ENCODE measurements at regions not wholly inside any gene's neighbourhood (a gene's known extent, or its start where the extent isn't known, plus 50 kb on each side); places are given as distances from the start of the nearest gene placed in this dataset.

DNA sequence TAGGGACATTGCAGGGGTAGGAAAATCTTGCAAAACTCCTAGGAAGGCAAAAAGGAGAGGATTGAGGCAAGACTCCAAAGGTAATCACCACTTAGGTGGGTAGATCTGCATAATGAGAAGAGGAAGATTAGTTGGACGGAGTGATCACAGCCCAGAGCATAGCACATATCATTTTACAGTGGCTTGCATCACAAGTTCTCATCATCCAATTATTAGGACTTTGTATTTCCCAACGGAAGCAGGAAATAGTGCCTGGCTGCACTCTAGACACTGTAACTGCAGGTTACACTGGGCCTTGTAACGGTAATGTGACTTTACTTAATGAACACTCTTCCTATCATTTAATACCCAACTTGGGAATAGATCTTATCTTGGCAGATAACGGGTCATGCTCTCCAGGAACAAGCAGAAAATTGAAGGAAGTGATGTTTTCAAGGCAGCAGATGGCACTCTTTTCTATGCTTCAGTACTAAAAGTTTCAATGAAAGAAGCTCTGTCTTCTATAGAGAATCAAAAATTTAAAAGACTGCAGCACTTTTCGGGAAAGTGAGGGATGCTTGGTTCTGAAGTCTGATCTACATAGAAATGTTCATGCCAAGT, 101.9 kb upstream of the KCNMB2 start:
- H3K36me3 ChIP-seq (ENCODE audit: control insufficient read depth in 4 of 4, insufficient read depth in 3 of 4, low read depth in 1 of 4, low read length in 3 of 4), result no peaks in the 10 kb centered on the region
- H3K4me1 ChIP-seq (ENCODE audit: control insufficient read depth in 4 of 4, insufficient read depth in 4 of 4, low read length in 3 of 4), result no peaks in the 10 kb centered on the region
- H3K9ac ChIP-seq (ENCODE audit: low read depth in 1 of 2, low read length in 2 of 2), result no peak overlapping the region
- H3K4me3 ChIP-seq (ENCODE audit: low read depth in 1 of 3, low read length in 3 of 3), result no peak overlapping the region
- WGBS, result 54% methylated on average over 5 of the region's 5 CpGs
- TF ChIP-seq YY1 (IDR thresholded peaks at IDR 0.05) (no peak), RAD21 (IDR thresholded peaks at IDR 0.05) (peak in 1 of 2 donors; percentile 24)
- no peaks in the 10 kb centered on the region for H3K9me3 ChIP-seq (ENCODE audit: control insufficient read depth in 4 of 4, low read length in 3 of 4)
- DNase-seq (ENCODE audit: low spot score), result no peak
- no peaks in the 10 kb centered on the region for H3K27me3 ChIP-seq (ENCODE audit: control insufficient read depth in 4 of 4, insufficient read depth in 4 of 4, low read length in 3 of 4)
- no peak overlapping the region for H3K27ac ChIP-seq (ENCODE audit: low read depth in 1 of 2, low read length in 2 of 2)

DNA sequence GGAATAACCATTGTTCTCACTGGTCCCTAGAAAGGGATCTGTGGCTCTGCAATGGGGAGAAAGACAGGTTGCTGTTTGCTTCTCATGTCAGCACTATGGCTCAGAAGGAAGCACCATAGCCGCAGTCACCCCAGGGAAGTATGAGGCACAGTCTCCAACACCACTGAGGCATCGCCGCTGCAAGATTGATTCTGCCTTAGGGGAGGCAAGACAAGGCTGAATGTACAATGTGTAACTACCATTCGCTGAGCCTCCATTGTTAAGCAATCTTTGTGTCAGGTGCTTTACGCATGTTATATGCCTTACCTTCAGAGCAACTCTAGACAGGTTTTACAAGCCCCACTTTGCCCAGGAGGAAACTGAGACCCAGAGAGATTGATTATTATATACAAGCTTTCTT, 100.7 kb upstream of the KCNMB2 start:
- WGBS, result 90% methylated on average over 5 of the region's 5 CpGs
- H3K36me3 ChIP-seq (ENCODE audit: control insufficient read depth in 4 of 4, insufficient read depth in 3 of 4, low read depth in 1 of 4, low read length in 3 of 4), result no peaks in the 10 kb centered on the region
- H3K9ac ChIP-seq (ENCODE audit: low read depth in 1 of 2, low read length in 2 of 2), result no peak overlapping the region
- no peaks in the 10 kb centered on the region for H3K27me3 ChIP-seq (ENCODE audit: control insufficient read depth in 4 of 4, insufficient read depth in 4 of 4, low read length in 3 of 4)
- no peak overlapping the region for H3K4me3 ChIP-seq (ENCODE audit: low read depth in 1 of 3, low read length in 3 of 3)
- no peak overlapping the region for H3K27ac ChIP-seq (ENCODE audit: low read depth in 1 of 2, low read length in 2 of 2)
- no peak for DNase-seq (ENCODE audit: low spot score)
- TF ChIP-seq CTCF (IDR thresholded peaks at IDR 0.05; ENCODE audit: low read depth, low read length, missing input control) (no peak), EGR1 (IDR thresholded peaks at IDR 0.05; ENCODE audit: low read depth in 2 of 2) (no peak), REST (IDR thresholded peaks at IDR 0.05) (no peak), SP1 (IDR thresholded peaks at IDR 0.05) (no peak), NR2F2 (IDR thresholded peaks at IDR 0.05) (no peak), YY1 (IDR thresholded peaks at IDR 0.05) (no peak), HNF4G (IDR thresholded peaks at IDR 0.05) (no peak)
- TF ChIP-seq, protein P1, sequence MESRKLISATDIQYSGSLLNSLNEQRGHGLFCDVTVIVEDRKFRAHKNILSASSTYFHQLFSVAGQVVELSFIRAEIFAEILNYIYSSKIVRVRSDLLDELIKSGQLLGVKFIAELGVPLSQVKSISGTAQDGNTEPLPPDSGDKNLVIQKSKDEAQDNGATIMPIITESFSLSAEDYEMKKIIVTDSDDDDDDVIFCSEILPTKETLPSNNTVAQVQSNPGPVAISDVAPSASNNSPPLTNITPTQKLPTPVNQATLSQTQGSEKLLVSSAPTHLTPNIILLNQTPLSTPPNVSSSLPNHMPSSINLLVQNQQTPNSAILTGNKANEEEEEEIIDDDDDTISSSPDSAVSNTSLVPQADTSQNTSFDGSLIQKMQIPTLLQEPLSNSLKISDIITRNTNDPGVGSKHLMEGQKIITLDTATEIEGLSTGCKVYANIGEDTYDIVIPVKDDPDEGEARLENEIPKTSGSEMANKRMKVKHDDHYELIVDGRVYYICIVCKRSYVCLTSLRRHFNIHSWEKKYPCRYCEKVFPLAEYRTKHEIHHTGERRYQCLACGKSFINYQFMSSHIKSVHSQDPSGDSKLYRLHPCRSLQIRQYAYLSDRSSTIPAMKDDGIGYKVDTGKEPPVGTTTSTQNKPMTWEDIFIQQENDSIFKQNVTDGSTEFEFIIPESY (IDR thresholded peaks at IDR 0.05), result no peak
- TF ChIP-seq, protein P2, sequence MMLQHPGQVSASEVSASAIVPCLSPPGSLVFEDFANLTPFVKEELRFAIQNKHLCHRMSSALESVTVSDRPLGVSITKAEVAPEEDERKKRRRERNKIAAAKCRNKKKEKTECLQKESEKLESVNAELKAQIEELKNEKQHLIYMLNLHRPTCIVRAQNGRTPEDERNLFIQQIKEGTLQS (IDR thresholded peaks at IDR 0.05), result no peak
- H3K4me1 ChIP-seq (ENCODE audit: control insufficient read depth in 4 of 4, insufficient read depth in 4 of 4, low read length in 3 of 4), result no peaks in the 10 kb centered on the region
- H3K9me3 ChIP-seq (ENCODE audit: control insufficient read depth in 4 of 4, low read length in 3 of 4), result no peaks in the 10 kb centered on the region
